ENCODE measurements at regions not wholly inside any gene's neighbourhood (a gene's known extent, or its start where the extent isn't known, plus 50 kb on each side); places are given as distances from the start of the nearest gene placed in this dataset.
A peak's percentile ranks its signal among the peaks of the same experiment; 100 is the strongest.
"Not testable (repeated sequence)": the region's sequence is repeated elsewhere in the genome, so short reads cannot be mapped to it uniquely, and the experiment has no call there.

DNA sequence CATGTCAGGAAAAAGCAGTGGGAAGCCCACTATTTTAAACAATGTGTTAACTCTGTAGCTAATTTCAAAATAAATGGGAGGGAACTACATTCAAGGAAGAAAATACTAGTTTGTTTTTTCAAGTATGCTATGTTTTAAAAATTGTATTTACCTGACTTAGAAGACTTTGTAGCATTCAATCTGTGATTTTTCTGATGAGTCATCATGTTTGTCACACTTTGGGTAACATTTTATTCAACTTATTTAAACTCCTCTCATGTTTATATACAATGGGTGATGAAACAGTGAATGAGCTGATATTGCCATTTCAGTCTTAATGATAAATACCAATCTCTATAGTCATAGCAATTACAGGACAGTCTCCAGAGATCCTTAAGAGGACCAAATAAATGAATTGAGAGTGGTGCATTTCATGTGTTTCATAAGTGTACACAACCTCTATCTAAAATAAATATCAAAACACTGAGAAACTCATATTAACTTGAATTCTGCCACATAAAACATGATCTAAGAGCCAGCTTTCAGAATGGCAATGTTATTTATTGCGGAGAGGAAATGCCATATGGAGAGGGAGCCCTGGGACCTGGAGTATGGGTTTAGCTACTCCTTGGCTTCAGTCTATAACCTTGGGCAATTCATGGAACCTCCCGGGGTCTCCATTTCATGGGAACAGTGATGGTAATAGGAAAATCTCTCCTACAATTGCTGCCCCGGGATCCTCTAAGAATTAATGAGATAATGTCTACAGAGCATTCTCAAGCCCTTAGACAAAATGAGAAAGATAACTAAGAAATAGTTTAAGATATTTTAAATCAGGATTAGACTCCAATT, 913.9 kb downstream of the TLE4 start:
- no peak for DNase-seq (ENCODE audit: low read depth, low spot score)

DNA sequence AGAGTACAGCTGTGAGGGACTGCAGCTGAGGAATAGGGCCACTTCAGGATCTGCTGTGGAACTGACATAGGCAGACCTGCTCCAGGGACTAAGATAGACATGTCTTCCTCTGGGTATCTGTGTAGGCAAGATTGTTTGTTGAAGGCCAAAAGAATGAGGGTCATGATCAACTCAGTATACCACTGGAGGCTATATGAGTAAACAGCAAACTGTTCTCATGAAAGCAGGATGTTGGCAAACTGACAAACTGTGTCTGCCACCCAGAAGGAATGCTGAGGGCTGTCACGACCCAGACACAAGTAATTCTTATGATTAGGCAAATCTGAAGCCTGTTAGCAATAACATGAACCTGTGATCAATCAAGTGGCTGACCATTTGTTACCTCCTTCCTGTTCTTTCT, 910.5 kb downstream of the TLE4 start:
- not testable (repeated sequence) for DNase-seq (ENCODE audit: low read depth, low spot score)

DNA sequence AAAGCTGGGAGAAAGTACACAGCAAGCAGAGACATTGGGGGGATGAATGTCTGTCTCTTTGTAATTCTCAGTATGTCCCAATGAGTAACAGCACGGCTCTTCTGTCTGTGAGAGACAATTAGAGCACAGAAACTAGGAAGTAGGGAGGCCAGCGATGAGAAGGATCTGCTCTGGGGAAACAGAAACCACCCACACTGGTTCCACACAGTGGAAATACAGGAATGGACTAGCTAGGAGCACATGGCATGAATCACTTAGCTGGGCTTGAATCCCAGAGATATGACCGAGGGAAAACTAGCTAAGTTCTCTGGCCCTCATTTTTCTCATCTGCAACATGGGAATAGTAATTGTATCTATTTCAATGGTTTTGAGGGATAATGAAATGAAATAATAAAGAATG, 895.9 kb downstream of the TLE4 start:
- no peak for DNase-seq (ENCODE audit: low read depth, low spot score)

DNA sequence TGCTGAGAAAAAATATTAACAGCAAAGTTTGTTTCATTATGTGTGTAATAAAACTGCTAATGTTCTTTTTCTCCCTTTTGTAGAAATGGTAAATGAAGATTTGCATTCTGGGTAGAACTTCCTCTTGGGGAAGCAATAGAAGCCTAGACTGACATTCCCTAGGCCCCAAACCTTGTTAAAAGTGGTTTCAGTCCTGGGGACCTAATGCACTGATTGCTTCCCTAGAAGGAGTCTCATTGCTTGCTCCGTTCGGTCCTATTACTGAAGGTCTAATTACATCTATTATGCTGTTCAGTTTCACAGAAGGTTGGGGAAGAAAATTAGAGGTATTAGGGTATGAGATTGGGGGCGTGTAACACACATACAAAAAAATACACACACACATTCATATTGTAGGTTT, 893.8 kb downstream of the TLE4 start:
- no peak for DNase-seq (ENCODE audit: low read depth, low spot score)

DNA sequence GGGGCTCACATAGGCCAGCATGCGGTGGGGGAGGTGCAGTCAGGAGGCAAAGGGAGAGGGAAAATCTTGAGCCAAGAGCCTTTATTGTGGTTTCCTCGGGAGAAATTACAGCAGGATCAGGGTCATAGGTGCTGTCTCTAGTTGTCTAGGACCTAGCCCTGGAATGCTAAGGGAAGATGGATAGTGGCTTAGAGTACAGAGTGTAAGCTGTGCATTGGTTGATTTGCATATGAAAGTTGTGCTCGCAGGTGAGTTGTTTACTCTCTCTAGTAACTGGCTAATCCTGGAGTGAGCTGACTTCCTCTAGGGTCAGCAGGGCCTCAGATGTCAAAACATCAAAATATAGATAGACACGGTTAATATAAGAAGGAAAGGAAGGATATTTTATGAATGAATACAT, 877.7 kb downstream of the TLE4 start:
- DNase-seq (ENCODE audit: low read depth, low spot score), result peak; percentile 3

DNA sequence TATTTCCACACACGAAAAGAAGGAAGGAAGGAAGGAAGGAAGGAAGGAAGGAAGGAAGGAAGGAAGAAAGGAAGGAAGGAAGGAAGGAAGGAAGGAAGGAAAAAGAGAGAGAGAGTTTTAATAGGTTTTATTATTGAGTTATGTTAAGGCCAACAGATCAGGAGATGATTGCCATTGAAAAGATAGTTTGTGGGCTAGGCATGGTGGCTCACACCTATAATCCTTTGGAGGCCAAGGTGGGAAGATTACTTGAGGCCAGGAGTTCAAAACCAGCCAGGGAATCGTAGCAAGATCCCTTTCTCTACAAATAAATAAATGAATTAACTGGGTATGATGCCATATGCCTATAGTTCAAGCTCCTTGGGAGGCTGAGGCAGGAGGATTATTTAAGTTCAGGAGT, 877.2 kb downstream of the TLE4 start:
- DNase-seq (ENCODE audit: low read depth, low spot score), result no peak

DNA sequence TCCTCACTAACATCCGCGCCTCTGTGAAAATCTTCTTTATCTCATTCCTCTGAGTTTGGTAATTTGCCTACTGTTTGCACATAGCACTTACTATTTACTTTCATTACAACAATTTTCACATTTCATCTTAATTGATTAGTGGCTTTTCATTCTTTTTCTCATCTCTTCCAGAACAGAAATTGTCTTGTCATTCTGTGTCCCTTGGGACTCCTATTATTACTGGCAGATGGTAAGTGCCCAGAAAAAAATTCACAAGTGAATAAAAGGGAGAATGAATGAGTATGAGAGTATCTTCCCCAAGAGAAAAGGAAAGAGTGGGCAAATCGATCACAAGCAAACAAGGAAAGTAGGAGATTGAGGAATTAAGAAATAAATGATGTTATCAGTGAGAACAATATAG, 876.1 kb downstream of the TLE4 start:
- no peak for DNase-seq (ENCODE audit: low read depth, low spot score)

DNA sequence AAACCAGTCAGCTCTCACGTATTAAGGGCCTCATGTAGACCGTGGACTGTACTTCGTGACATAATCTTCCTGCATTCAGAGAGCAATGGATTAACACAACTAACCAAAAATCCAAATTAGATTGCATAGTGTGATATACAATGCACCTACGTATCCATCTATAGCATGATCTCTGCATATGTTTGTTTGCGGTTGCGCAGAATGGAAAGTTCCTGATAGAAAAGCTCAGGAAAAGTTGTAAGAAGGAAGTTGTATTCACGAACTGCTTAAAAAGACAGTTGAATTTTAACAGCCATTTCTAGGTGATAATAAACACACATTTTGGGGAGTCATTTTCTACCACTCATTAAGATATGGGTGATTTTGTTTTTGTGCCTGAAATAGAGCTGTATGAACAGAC, 869.0 kb downstream of the TLE4 start:
- no peak for DNase-seq (ENCODE audit: low read depth, low spot score)

DNA sequence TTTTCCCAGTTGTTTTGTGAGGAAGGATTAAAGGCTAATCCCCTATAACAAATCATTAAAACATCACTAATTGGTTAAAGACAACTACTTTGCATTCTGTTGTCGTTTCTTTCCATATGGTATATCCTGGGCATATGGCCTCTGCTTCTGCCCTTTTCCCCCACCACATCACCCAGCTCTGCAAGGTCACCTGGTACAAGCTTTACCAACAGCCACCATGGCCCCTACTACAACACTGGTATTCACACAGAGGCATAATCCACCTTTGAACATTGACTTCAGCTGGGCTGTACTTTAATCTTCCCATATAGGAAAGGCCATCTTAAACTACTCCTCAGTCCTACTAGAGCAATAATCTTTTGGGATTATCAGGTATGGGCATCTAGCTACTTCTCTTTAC, 866.1 kb downstream of the TLE4 start:
- no peak for DNase-seq (ENCODE audit: low read depth, low spot score)

DNA sequence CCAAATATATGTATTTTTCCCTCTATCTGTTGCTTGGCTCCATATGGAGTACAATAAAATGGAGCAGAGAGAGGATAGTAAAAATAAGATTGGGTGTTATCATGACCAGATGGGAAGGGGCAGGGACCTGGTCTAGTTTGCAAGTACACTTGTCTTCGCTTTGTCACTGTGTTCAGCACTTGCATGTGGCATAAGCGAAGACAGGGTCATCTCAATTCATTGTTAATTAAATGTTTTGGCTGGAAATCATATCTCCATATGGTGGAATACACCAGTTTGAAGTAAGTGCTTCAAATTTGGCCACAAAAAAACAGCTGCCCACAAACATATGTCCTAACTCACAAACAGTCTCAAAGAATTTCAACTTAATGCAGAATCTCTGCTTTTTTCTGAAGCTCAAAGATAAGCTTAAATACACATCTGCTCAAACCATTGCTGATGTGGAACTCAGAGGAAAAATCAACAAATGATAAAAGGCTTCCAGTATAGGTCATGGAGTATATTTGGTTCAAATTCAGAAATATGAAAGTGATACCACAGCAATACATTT, 865.4 kb downstream of the TLE4 start:
- DNase-seq (ENCODE audit: low read depth, low spot score), result no peak

DNA sequence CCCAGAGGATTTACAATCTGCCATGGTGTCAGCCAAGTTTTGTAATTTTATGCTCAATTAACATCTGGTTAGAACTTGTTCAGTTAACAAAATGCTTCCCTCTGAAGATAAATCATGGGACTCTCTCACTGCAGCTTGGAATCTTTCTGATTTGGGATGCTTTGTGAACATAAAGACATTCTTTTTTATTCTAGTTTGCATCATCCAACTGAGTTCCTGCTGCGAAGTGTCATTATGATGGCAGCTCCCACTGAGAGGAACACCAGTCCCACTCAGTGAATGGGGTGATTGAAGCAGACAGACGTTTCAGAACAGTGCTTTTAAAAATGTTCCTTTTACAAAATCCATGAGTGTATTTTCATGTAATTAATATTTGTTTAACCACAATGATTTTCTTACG, 863.8 kb downstream of the TLE4 start:
- no peak for DNase-seq (ENCODE audit: low read depth, low spot score)

DNA sequence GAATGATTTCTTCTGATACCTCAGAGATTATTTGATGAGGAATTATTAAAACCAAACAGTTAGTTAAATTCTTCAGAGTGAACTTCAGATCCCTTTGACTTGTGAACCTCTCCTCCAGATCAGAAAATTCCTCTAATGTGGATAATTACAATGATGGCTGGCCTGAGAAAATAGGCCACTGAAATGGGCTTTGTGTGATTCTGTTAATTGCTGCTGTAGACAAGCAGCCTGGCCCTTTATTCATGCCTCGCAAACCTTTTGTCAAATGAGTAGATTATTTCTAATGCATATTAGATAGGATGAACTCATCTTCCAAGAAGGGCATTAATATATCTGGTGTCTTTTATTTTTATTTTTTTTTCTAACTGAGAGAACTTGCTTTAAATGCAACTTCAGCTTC, 855.2 kb downstream of the TLE4 start:
- DNase-seq (ENCODE audit: low read depth, low spot score), result no peak

DNA sequence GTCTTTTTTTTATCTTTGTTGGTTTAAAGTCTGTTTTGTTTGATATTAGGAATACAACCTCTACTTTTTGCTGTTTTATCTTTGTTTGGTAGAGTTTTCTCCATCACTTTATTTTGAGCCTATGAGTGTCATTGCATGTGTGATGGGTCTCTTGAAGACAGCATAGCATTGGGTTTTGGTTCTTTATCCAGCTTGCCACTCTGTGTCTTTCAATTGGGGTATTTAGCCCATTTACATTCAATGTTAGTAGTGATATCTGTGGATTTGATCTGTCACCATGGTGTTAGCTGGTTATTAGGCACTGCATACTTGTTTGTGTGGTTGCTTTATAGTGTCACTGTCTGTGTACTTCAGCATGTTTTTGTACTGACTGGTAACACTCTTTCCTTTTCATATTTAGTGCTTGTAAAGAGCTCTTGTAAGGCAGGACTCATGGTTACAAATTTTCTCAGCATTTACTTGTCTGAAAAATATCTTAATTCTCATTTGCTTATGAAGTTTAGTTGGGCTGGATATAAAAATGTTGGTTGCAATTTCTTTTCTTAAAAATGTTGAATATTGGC, 845.5 kb downstream of the TLE4 start:
- no peak for DNase-seq (ENCODE audit: low read depth, low spot score)

DNA sequence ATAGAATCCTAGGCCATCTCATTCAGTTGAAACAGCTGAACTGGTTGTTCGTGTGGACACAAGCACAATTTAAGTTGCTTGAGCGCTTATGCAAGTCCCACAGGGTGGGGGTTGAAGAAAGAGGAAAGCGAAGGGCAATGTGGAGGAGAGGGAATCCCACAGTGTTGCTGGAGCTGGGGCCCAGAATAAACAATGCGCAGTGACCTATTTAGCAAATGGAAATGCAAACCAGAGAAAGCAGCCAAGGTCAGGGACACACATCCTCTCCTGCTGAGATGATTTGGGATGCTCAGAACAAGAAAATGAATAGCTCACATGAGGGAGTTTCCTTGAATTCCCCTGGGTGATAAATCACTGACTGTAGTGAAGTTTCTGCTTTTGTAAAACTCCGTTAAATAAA, 838.3 kb downstream of the TLE4 start:
- peak; percentile 20 for DNase-seq (ENCODE audit: low read depth, low spot score)

DNA sequence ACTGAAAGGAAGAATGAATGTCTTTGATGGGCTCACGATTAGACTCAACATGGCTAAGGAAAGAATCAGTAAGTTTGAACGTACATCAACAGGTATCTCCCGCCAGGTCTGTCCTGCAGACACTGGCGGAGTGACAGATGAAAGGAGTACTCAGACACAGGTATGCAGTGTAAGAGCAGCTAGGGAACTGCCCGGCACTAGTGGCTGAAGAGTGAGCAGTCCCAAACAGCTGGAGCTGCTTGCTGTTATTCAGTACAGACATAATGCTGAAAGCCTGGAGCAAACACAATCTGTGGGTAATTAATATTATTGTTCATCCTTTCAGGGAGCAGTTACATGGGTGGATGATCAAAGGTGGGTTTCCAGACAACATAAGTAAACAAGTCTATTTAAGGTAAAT, 835.5 kb downstream of the TLE4 start:
- DNase-seq (ENCODE audit: low read depth, low spot score), result peak; percentile 11

DNA sequence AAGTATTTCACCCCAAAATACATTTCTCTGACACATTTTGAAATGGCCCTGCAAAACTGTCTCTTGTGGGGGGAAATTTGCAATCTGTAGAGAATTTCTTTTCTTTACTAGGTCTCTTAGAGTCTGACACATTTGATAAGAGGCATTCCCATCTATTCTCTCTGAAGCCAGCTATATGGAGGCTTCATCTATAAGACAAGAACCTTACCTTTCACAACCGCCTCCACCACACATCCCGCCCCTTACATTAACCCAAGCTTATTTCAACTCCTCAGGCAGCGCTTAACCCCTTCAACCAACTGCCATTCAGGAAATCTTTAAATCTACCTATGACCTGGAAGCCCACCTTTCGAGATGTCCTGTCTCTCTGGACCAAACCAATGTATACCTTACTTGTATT, 829.5 kb downstream of the TLE4 start:
- DNase-seq (ENCODE audit: low read depth, low spot score), result no peak

DNA sequence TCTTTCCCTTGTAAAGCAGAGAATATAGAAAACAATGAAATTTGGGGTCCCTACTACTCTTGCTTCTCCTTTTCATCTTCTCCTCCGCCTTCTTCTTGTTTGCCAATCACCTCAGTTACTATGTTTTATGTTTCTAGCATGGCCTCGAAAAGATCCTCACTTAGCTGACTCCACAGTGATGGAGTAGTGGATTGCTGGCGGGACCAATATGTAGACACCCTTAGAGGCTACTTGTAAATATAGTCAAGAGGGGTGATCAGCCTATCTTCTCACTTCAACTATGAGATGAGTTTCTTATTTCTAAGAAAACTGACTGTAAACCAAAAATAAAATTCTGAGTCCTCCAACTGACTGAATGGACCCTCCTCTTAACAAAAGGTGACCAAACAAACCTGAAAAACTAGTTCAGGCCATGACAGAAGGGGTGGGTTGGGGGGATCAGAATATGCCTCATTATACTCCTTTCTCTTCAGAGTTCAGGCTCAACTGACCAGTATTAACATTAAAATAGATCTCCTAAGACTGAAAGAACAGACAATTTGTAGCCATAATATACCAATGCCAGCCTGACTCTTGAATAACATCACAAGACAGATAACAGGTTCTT, 829.0 kb downstream of the TLE4 start:
- peak; percentile 17 for DNase-seq (ENCODE audit: low read depth, low spot score)

DNA sequence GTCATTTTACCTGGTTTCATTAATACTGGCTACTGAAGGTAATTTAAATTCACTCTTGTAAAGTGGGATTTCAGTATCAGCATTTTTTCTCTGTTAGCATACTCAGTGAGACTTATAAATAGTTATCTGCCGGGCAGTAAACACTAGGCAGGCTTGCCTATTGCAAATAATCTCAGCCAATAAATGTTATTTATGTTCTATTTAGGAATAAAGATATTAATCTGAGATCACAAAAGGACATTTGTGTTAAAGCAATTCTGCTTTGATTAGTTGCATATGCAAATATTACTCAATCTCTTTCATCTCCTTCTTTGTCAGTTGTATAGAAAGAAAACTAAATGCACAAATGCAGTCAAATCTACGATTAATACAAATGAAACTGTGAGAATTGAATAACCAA, 827.8 kb downstream of the TLE4 start:
- no peak for DNase-seq (ENCODE audit: low read depth, low spot score)

DNA sequence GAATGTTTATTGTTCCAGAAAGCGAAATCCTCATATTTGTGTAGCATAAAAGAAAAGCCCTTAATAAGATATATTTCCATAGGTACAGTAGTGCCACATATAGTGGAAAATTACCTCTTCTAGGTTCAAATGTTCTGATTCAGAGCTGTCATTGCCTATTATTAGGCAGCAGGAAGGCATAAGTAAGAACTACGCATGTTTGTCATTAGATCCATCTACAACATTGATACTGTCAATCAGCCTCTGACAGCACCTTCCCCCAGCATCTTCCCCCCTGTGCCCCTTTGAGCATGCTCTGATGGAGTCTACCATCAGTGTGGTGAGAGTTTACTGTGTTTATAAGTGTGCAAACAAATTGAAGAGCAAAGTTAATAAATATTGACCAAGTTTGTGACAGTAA, 816.1 kb downstream of the TLE4 start:
- no peak for DNase-seq (ENCODE audit: low read depth, low spot score)

DNA sequence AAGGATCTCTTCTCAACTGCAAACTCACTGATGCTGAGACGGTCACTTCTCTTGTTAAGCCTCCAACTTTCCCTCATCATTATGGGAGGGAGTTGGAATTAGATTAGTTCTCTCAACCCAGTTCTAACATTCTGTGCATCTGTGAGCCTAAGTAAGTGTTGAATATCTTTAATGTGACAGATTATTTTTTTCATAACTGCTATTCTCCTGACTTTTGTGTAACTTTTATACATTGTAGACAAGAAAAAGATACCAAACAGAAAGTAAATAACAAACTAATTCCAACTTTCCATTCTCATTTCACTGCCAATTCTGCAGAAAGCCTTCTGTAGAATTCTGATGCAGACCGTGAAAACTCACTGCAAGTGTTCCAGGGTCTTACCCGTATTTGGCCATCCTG, 813.5 kb downstream of the TLE4 start:
- DNase-seq (ENCODE audit: low read depth, low spot score), result no peak

DNA sequence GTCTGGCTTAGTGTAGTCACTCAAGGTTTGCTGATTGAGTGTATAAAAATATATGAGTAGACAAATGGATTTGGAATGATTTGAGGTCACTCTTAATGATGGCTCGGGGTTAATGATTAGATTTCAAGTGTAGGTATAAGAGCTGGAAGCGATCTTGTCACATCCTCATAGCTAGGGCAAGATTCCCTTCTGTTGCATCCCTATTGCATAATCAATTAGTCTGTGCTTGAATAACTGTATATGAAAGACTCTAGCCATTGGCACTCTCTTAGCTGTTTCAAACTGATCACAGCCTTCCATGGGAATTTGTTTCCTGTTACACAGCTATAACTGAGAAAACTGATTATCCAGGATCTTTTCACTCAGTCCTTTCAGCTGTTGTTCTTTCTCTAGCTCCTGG, 811.6 kb downstream of the TLE4 start:
- DNase-seq (ENCODE audit: low read depth, low spot score), result no peak

DNA sequence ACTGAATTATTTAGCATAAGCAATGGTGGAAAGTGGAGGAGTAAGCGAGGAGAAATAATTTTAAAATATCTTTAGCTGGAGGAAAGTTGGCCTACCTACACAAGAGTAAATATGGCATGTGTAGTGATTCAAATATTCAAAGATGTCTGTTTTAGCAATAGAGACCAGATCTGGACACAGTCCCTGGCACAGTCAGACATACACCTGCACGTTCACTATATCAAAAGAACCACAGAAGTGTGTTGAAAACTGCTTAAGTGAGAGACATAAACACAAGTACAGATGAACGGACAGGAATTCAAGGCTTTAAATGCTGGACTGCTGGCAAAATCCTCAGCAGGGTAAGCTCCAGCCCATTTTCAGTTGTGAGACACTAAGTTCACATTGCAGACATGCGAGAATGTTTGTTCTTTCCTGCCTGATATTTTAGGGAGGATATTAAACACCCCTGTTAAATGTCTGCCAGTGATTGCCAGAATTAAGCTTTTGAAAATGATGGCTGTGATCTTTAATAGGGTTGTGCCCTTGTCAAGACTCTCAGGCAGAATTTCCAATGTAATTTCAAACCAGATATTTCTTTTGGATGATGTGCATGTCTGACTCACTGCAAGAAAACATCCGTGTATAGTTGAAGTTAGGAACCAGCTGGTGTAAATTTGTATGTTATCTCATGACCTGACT, 810.6 kb downstream of the TLE4 start:
- DNase-seq (ENCODE audit: low read depth, low spot score), result no peak
